ENCODE measurements at regions not wholly inside any gene's neighbourhood (a gene's known extent, or its start where the extent isn't known, plus 50 kb on each side); places are given as distances from the start of the nearest gene placed in this dataset.
"Not testable (repeated sequence)": the region's sequence is repeated elsewhere in the genome, so short reads cannot be mapped to it uniquely, and the experiment has no call there.

DNA sequence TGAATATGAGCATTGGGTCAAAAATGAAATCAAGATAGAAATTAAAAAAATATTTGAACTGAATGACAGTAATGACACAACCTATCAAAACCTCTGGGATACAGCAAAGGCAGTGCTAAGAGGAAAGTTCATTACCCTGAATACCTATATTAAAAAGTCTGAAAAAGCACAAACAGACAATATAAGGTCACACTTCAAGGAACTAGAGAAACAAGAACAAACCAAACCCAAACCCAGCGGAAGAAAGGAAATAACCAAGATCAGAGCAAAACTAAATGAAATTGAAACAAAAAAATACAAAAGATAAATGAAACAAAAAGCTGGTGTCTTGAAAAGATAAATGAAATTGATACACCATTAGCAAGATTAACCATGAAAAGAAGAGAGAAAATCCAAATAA is 140.5 kb upstream of the MAN1A1 start:
- POLR2A ChIA-PET: not testable (repeated sequence)

DNA sequence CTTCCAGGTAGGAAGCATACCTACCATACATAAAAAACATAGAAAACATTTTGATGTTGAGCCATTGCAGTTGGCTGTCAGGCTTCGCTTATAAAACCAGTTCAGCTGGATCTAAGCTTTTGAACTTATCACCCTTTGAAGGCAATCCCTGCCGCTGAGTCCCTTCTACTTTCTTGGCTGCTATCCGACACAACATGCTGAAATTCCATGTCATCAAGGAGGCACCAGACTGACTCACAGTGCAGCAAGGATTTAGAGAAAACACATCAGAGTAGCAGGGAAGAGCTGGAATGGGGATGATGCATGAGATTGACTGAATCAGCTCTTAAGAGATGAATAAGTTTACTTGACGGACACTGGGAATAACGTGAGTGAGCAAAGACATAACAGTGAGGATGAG is 135.0 kb upstream of the MAN1A1 start:
- H3K36me3 Mint-ChIP-seq (ENCODE audit: low read depth): peaks cover 5% of the 10 kb centered on the region
- H3K4me3 Mint-ChIP-seq: no peak overlapping the region

More for the DNA sequence above, 140.5 kb upstream of the MAN1A1 start:
- Mint-ChIP-seq H3K4me1 (peaks cover 23% of the 10 kb centered on the region), H3K27ac (peak overlapping the region; percentile 78), H3K27me3 (peaks cover 15% of the 10 kb centered on the region), H3K4me3 (peak overlapping the region; percentile 26)
- H3K9me3 Mint-ChIP-seq; DNase-seq; CTCF ChIA-PET; H3K36me3 Mint-ChIP-seq (ENCODE audit: low read depth): not testable (repeated sequence)

DNA sequence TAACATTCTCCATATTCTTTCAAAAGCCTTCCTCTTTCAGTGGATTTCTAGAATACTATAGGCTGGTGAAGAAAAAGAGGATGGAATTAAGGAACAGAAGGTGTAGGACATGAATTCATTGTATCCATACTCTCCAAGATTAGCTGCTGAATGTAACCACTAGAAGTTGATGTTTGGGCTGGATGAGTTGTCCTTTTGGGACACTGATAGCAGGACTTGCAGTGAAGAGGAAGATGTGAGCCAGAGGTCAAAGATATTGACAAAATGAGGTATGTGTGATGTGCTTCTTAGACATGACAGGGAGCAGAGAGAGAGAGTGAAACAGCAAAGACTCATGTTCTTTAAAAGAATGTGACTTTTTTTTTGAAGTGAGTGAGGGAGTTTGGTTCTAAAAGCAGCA is 134.3 kb upstream of the MAN1A1 start:
- Mint-ChIP-seq H3K9me3 (peaks cover 2% of the 10 kb centered on the region), H3K4me3 (no peak overlapping the region), H3K4me1 (peaks cover 1% of the 10 kb centered on the region), H3K27ac (no peak overlapping the region), H3K36me3 (ENCODE audit: low read depth) (peaks cover 5% of the 10 kb centered on the region), H3K27me3 (peaks cover 5% of the 10 kb centered on the region)
- ChIA-PET POLR2A (no interaction called here), CTCF (no interaction called here)
- DNase-seq: no peak

More for the DNA sequence above, 135.0 kb upstream of the MAN1A1 start:
- Mint-ChIP-seq H3K27me3 (peaks cover 5% of the 10 kb centered on the region), H3K4me1 (peaks cover 7% of the 10 kb centered on the region), H3K27ac (no peak overlapping the region), H3K9me3 (peaks cover 2% of the 10 kb centered on the region)
- no peak for DNase-seq
- ChIA-PET CTCF (no interaction called here), POLR2A (no interaction called here)

DNA sequence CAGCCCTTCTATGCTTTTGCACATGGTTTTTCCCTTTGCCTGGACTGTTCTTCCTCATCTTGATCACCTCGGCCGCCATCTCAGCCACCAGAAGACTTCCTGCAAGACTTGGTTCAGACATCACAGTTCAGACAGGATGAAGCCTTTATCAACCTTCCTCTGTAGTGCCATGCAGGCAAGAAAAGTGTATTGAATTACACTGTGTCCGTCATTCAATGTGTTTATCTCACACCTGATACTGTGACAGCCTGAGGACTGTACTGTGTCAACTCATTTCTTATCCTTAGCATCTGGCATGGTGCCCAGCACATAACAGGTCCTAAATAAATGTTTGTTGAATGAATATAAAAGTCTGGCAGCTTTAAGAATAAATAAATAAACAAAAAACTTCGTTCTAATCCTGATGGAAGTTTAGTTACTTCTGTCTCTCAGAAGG is 133.3 kb upstream of the MAN1A1 start:
- POLR2A ChIA-PET: no interaction called here
- no peak overlapping the region for H3K27ac Mint-ChIP-seq
- H3K4me3 Mint-ChIP-seq: no peak overlapping the region
- H3K36me3 Mint-ChIP-seq (ENCODE audit: low read depth): peaks cover 3% of the 10 kb centered on the region
- peaks cover 5% of the 10 kb centered on the region for H3K27me3 Mint-ChIP-seq
- H3K9me3 Mint-ChIP-seq: peaks cover 2% of the 10 kb centered on the region
- no peak for DNase-seq
- CTCF ChIA-PET: no interaction called here
- H3K4me1 Mint-ChIP-seq: no peaks in the 10 kb centered on the region

DNA sequence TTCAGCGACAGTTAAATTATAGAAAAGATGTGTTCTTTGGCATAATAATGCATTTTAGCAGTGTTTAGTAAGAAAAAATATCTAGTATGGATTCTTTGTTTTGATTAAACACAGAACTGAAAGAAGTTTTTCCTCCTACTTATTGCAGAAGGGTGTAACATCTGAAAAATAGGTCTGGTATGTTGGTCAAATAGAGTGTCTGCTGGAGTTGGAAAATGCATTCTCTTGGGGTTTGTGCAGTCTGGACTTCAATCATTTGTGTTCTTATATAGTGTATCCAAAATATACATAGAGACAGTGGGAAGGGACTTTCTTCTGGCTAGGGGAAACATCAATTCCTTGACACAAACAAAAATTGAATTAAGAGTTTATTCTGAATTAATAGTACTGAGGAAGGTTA is 132.4 kb upstream of the MAN1A1 start:
- Mint-ChIP-seq H3K27me3 (peaks cover 7% of the 10 kb centered on the region), H3K4me3 (no peak overlapping the region), H3K9me3 (no peaks in the 10 kb centered on the region), H3K4me1 (no peaks in the 10 kb centered on the region), H3K27ac (no peak overlapping the region), H3K36me3 (ENCODE audit: low read depth) (no peaks in the 10 kb centered on the region)
- ChIA-PET POLR2A (no interaction called here), CTCF (no interaction called here)
- DNase-seq: no peak

DNA sequence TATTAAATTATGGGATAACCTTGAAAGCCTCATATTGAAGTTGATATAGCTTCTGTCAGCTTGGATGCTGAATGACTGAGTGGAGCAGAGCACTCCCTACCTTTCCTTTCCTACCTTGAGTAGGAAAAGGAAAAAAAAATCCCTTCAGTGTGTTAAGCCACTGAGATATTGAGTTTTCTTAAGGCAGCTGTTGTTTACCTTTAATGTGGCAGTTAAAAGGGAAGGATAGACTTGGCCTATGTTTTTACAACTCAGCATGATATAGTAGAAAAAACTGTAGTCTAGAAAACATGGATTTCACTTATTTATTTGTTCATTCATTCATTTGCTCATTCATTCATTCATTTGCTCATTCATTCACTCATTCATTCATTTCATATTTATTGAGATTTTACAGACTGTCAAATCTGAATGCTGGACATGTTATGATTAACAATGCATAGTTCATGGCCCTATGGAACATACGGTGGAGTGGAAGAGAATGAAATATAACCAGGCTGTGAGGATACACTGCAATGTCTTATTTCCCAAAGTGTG is 131.5 kb upstream of the MAN1A1 start:
- Mint-ChIP-seq H3K27me3 (peaks cover 10% of the 10 kb centered on the region), H3K4me1 (peaks cover 3% of the 10 kb centered on the region), H3K9me3 (no peaks in the 10 kb centered on the region), H3K36me3 (ENCODE audit: low read depth) (no peaks in the 10 kb centered on the region), H3K4me3 (no peak overlapping the region), H3K27ac (no peak overlapping the region)
- POLR2A ChIA-PET: no interaction called here
- no peak for DNase-seq
- CTCF ChIA-PET: interaction anchor here (0.6 kb wide), 1 partner anchor 1105 kb away, joined by 3 read pairs; no protein-coding TSS in a partner anchor

DNA sequence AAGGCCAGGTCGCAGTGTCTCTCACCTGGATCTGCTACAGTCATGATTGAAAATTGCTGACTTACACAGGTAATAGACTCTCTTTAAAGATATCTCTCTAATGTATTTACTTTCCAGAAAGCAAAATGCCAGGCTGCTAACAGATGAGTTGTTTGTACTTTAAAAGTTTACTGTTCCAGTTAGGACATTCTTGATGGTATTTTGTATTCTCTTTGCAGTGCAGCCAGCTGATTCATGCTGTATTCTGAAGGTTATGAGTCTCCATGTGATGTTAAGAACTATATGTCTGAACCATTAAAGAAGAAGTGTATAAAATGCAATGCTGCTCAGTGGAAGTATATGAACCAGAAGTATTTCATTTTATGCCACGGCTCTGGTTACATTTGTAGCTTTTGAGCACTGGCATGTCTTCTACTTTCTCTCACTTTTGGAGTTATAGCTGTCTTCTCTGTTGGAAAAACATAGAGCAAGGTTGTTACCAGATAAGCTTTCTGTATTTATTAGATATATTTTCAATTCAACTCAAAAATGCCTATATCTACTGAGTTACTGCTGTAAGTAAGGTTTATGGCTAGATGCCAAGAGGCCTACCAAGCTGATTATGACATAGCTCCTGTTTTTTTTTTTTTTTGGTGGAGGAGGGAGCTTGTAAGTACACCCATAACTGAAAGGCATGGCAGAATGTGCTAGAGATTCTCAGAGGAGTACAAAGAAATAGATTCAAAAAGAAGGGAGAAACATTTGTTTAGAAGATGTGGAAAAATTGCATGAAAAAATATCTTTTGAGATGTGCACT is 130.5 kb upstream of the MAN1A1 start:
- peaks cover 11% of the 10 kb centered on the region for H3K27me3 Mint-ChIP-seq
- H3K4me1 Mint-ChIP-seq: peaks cover 3% of the 10 kb centered on the region
- DNase-seq: no peak
- H3K27ac Mint-ChIP-seq: no peak overlapping the region
- H3K4me3 Mint-ChIP-seq: no peak overlapping the region
- CTCF ChIA-PET: interaction anchor here (0.6 to 1.4 kb wide), 4 partner anchors 8 to 16 kb away, joined by 3 to 5 read pairs (median 4); no protein-coding TSS in a partner anchor
- no peaks in the 10 kb centered on the region for H3K9me3 Mint-ChIP-seq
- POLR2A ChIA-PET: no interaction called here
- H3K36me3 Mint-ChIP-seq (ENCODE audit: low read depth): no peaks in the 10 kb centered on the region

DNA sequence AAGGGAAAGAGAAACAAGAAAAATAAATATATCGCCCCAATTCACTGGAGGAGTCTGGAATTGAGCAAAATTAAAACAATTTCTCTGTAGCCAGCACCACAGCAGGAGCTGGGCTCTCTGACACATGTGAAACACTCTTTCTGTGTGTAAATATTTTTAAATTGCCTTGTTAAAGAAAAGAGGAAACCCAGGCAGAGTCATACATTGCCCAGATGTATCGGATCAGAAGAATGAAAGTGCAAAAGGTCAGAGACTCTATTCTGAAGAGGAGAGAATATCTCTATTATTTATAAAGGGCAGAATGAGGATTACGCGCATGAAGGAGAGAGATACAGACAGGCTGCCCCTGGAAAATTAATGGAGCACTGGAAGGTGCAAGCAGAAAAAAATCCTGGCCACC is 127.0 kb upstream of the MAN1A1 start:
- ChIA-PET POLR2A (no interaction called here), CTCF (interaction anchor here (1.1 kb wide), 1 partner anchor 13 kb away, joined by 3 read pairs; no protein-coding TSS in a partner anchor)
- no peaks in the 10 kb centered on the region for H3K9me3 Mint-ChIP-seq
- peaks cover 3% of the 10 kb centered on the region for H3K4me1 Mint-ChIP-seq
- no peaks in the 10 kb centered on the region for H3K36me3 Mint-ChIP-seq (ENCODE audit: low read depth)
- no peak overlapping the region for H3K4me3 Mint-ChIP-seq
- no peak overlapping the region for H3K27ac Mint-ChIP-seq
- DNase-seq: no peak
- H3K27me3 Mint-ChIP-seq: peaks cover 17% of the 10 kb centered on the region

DNA sequence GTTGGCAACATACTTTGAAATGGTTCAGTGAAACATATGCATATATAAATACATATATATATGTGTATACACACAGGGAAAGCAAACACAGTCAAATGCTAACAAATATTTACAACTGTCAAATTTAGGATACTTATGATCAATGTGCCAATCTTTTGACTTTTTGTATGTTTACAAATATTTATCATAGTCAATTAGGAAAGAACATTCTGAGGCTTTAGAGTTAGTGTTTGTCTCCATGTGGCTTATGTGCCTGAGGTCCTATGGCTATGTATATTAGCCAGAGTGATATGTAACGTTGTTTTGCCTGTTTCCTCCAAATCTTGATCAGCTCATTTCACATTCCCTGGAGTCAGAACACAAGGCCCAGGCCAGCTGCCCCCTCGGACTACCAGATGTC is 126.5 kb upstream of the MAN1A1 start:
- ChIA-PET CTCF (interaction anchor here (1.1 kb wide), 1 partner anchor 13 kb away, joined by 3 read pairs; no protein-coding TSS in a partner anchor), POLR2A (no interaction called here)
- peaks cover 22% of the 10 kb centered on the region for H3K27me3 Mint-ChIP-seq
- peaks cover 1% of the 10 kb centered on the region for H3K36me3 Mint-ChIP-seq (ENCODE audit: low read depth)
- H3K4me1 Mint-ChIP-seq: peaks cover 9% of the 10 kb centered on the region
- H3K9me3 Mint-ChIP-seq: no peaks in the 10 kb centered on the region
- H3K4me3 Mint-ChIP-seq: no peak overlapping the region
- no peak overlapping the region for H3K27ac Mint-ChIP-seq
- DNase-seq: no peak

DNA sequence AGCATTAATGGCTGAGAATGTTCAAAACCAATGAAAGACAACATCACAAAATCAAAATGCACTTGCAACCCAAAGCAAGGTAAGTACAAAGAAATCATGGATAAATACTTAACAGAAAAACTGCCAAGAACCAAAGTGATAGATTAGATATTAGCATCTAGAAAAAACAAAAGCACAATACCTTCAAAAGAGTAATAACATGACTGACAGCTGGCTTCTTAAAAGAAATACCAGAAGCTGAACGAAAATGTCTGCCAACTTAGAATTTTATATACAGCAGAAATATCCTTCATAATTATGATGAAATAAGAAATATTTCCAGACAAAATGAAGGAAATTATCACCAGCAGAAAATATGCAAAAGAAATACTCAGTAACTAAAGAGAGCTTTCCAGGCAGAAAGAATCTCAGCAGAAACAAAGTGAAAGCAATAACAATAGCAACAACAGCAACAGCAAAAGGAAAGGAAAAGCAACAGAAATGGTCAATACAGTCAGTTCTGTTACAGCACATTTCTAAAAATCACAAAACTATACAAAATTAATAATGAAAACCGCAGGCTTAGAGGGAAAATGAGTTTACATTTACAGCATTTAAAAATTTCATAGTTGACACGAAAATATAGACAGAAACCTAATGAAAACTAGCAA is 121.5 kb upstream of the MAN1A1 start:
- Mint-ChIP-seq H3K27ac (no peak overlapping the region), H3K9me3 (peaks cover 6% of the 10 kb centered on the region), H3K27me3 (peaks cover 15% of the 10 kb centered on the region), H3K4me1 (peaks cover 21% of the 10 kb centered on the region), H3K36me3 (ENCODE audit: low read depth) (peaks cover 3% of the 10 kb centered on the region), H3K4me3 (peak overlapping the region; percentile 0)
- ChIA-PET POLR2A (no interaction called here), CTCF (interaction anchor here (0.7 kb wide), 2 partner anchors 8 to 902 kb away, joined by 3 read pairs; no protein-coding TSS in a partner anchor)
- no peak for DNase-seq

DNA sequence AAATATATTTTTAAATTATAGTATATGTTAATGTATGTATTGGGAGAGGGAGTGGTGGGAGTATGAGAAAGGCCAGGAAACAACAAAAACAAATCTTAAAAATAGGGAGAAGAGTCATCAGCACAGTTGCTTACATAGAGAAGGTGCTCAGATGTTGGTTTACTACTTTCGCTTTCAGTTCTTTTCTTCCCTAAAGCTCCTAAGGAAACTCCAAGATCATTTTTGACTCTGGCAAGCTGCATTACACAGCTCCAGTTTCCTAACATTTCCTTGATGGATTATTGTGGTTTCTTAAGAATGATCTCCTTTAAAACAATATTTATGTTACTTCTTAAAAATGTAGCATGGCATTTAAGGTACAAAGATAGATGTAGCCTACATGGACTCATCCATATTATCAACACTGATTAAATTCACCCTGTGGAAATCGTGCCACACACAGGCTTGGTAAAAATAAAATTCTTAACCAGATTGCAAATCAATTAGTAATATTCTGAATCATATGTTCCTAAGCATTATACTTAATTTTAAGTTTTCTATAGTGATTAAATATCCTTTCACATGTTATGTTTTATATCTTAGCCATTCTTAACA is 118.0 kb upstream of the MAN1A1 start:
- H3K9me3 Mint-ChIP-seq: peaks cover 9% of the 10 kb centered on the region
- H3K4me1 Mint-ChIP-seq: peaks cover 37% of the 10 kb centered on the region
- ChIA-PET CTCF (interaction anchor here (0.9 kb wide), 1 partner anchor 11 kb away, joined by 3 read pairs; no protein-coding TSS in a partner anchor), POLR2A (no interaction called here)
- H3K27me3 Mint-ChIP-seq: peaks cover 7% of the 10 kb centered on the region
- DNase-seq: no peak
- H3K4me3 Mint-ChIP-seq: no peak overlapping the region
- peaks cover 15% of the 10 kb centered on the region for H3K36me3 Mint-ChIP-seq (ENCODE audit: low read depth)
- H3K27ac Mint-ChIP-seq: no peak overlapping the region

DNA sequence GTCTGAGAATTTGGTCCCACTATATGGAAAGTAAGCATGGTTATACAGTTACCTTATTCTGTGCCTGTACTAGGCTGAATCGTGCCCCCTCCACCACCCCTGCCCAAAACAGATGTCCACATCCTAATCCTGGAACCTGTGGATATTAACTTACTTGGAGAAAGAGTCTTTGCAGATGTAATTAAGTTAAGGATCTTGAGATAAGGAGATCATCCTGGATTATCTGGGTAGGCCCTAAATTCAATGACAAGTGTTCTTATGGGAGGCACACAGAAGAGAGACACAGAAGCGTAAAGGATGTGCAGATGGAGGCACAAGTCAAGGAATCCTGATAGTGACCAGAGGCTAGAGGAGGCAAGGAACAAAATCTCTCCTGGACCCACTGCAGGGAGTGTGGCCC is 116.7 kb upstream of the MAN1A1 start:
- ChIA-PET CTCF (no interaction called here), POLR2A (no interaction called here)
- Mint-ChIP-seq H3K36me3 (ENCODE audit: low read depth) (peaks cover 23% of the 10 kb centered on the region), H3K27me3 (peaks cover 2% of the 10 kb centered on the region), H3K27ac (no peak overlapping the region), H3K4me3 (no peak overlapping the region), H3K9me3 (peaks cover 18% of the 10 kb centered on the region), H3K4me1 (peaks cover 41% of the 10 kb centered on the region)
- DNase-seq: no peak

DNA sequence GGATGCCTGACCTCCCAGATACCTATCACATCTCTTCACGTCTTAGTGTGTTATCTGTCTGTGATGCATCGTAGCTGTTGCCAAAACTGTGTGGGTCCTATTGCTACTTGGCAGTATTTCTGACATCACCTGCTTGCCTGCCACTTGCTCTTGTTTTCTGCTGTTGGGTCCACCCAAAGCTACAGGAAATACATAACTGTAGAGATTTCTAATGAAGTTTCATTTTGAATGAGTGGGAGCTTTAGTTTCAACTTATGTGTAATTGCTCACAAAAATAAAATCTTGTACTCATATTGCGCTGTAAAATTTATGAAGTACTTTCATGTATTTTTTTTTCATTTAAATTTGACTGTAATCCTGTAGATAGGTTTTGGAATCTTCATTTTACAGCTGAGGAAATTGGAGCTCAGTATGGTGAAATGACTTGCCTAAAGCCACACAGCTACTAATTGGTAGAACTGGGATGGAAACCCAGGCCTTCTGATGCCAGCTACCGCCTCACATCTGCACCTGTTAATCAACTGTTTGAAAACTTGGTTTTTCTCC is 113.6 kb upstream of the MAN1A1 start:
- POLR2A ChIA-PET: no interaction called here
- H3K27ac Mint-ChIP-seq: peak overlapping the region; percentile 84

More for the DNA sequence above, 113.6 kb upstream of the MAN1A1 start:
- CTCF ChIA-PET: interaction anchor here (0.6 to 1.3 kb wide), 6 partner anchors 9 to 116 kb away, joined by 3 to 5 read pairs (median 3); no protein-coding TSS in a partner anchor
- no peak overlapping the region for H3K4me3 Mint-ChIP-seq
- H3K9me3 Mint-ChIP-seq: peaks cover 32% of the 10 kb centered on the region
- no peaks in the 10 kb centered on the region for H3K27me3 Mint-ChIP-seq
- peak; percentile 35 for DNase-seq
- peaks cover 44% of the 10 kb centered on the region for H3K4me1 Mint-ChIP-seq
- peaks cover 34% of the 10 kb centered on the region for H3K36me3 Mint-ChIP-seq (ENCODE audit: low read depth)
